Uterus (tissue), 2 donors: ENCODE measurements at regions not wholly inside any gene's neighbourhood (a gene's known extent, or its start where the extent isn't known, plus 50 kb on each side); places are given as distances from the start of the nearest gene placed in this dataset.

ENCODE experiments used
- CTCF ChIP-seq, 4 experiments: fragments of 200-600 bp in 2 of 4; fragments of 450-650 bp in 2 of 4; sonication (generic) in 2 of 4; IDR thresholded peaks; one replicate each; pipeline ENCODE4 v1.5.1; 2016 to 2019; ENCODE audit warnings: antibody characterized with exemption in 4 of 4, mild to moderate bottlenecking in 2 of 4, moderate library complexity in 1 of 4
- POLR2A ChIP-seq, 2 donors: fragments of 450-650 bp; IDR thresholded peaks; one replicate each; pipeline ENCODE4 v1.6.1; 2016; ENCODE audit warnings: antibody characterized with exemption in 2 of 2, mild to moderate bottlenecking in 1 of 2, moderate library complexity in 1 of 2

GRCh38 chr2:82275599-82275998 lies 1971.0 kb upstream of the LRRTM1 start:
- no peak for TF ChIP-seq CTCF (IDR thresholded peaks at IDR 0.05)
- no peak for TF ChIP-seq POLR2A (IDR thresholded peaks at IDR 0.05)
